ENCODE measurements at regions not wholly inside any gene's neighbourhood (a gene's known extent, or its start where the extent isn't known, plus 50 kb on each side); places are given as distances from the start of the nearest gene placed in this dataset.

DNA sequence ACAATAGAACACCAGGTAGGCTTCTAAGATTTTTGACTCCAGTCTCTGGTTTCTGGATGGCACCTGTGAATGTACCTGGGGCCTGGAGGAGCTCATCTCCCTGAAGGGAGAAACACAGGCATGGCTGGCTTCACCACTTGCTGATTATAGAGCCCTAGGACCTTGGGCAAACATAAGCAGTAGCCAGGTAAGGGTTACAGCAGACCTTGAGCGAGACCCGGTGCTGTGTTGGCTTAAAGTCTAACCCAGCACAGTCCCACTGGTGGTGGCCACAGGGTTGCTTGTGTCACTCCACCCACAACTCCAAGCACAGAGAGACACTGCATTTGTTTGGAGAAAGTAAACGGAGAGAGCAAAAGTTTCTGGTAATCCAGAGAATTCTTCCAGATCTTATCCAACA, 104.7 kb upstream of the SPOPL start:
- Histone ChIP-seq H3K27ac (replicated peaks in 1 of 4) (no peak overlapping the region), H3K36me3 (no peaks in the 10 kb centered on the region), H3K27me3 (no peaks in the 10 kb centered on the region), H3K4me1 (peaks cover 0 to 5% (median 0%) of the 10 kb centered on the region in 4 donors), H3K9me3 (peaks cover 0 to 7% (median 3%) of the 10 kb centered on the region in 4 donors), H3K4me3 (no peak overlapping the region)
- no peak for DNase-seq (ENCODE audit: extremely low spot score)
- TF ChIP-seq EP300 (IDR thresholded peaks at IDR 0.05): no peak
- TF ChIP-seq POLR2A (IDR thresholded peaks at IDR 0.05; ENCODE audit: low read depth): no peak
- TF ChIP-seq, protein P1, sequence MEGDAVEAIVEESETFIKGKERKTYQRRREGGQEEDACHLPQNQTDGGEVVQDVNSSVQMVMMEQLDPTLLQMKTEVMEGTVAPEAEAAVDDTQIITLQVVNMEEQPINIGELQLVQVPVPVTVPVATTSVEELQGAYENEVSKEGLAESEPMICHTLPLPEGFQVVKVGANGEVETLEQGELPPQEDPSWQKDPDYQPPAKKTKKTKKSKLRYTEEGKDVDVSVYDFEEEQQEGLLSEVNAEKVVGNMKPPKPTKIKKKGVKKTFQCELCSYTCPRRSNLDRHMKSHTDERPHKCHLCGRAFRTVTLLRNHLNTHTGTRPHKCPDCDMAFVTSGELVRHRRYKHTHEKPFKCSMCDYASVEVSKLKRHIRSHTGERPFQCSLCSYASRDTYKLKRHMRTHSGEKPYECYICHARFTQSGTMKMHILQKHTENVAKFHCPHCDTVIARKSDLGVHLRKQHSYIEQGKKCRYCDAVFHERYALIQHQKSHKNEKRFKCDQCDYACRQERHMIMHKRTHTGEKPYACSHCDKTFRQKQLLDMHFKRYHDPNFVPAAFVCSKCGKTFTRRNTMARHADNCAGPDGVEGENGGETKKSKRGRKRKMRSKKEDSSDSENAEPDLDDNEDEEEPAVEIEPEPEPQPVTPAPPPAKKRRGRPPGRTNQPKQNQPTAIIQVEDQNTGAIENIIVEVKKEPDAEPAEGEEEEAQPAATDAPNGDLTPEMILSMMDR (IDR thresholded peaks at IDR 0.05): no peak
- TF ChIP-seq POLR2AphosphoS5 (IDR thresholded peaks at IDR 0.05): no peak
- intact Hi-C loops (cut with DNase I): no loop called here
- WGBS: 100% methylated on average over 3 of the region's 3 CpGs

DNA sequence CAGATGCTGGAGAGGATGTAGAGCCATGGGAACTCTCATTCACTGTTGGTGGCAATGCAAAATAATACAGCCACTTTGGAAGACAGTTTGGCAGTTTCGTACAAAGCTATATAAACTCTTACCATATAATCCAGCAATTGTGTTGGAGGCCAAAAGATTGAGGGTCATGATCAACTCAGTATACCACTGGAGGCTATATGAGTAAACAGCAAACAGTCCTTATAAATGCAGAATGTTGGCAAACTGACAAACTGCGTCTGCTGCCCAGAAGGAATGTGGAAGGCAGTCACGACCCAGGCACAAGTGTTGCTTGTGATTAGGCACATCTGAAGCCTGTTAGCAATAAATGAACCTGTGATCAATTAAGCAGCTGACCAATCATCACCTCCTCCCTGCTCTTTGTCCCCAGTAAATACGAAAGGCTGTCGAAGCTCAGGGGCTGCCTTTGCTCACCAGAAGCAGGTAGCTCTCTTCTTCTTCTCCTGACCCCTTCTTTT, 98.1 kb upstream of the SPOPL start:
- Histone ChIP-seq H3K9me3 (peaks cover 0 to 7% (median 3%) of the 10 kb centered on the region in 4 donors), H3K4me3 (no peak overlapping the region), H3K27ac (replicated peaks in 1 of 4) (no peak overlapping the region), H3K36me3 (no peaks in the 10 kb centered on the region), H3K4me1 (no peaks in the 10 kb centered on the region), H3K27me3 (no peaks in the 10 kb centered on the region)
- DNase-seq (ENCODE audit: extremely low spot score): no peak
- no peak for TF ChIP-seq POLR2AphosphoS5 (IDR thresholded peaks at IDR 0.05)
- no peak for TF ChIP-seq EP300 (IDR thresholded peaks at IDR 0.05)
- TF ChIP-seq, protein P1 (IDR thresholded peaks at IDR 0.05): no peak
- TF ChIP-seq POLR2A (IDR thresholded peaks at IDR 0.05; ENCODE audit: low read depth): no peak
- WGBS: 90% methylated on average over 5 of the region's 5 CpGs
- intact Hi-C loops (cut with DNase I): no loop called here

DNA sequence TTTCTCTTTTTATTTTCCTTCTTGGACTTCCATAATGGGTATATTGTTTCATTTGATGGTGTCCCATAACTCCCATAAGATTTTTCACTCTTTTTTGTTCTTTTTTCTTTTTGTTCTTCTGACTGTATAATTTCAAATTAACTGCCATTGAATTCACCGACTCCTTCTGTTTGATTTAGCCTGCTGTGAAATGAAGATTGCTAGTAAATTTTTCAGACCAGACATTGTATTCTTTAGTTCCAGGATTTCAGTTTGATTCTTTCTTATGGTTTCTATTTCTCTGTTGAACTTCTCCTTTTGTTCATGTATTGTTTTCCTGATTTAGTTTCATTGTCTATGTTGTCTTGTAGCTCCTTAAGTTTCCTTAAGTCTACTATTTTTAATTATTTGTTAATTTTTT, 87.6 kb upstream of the SPOPL start:
- WGBS: 91% methylated on average over 1 of the region's 1 CpG

DNA sequence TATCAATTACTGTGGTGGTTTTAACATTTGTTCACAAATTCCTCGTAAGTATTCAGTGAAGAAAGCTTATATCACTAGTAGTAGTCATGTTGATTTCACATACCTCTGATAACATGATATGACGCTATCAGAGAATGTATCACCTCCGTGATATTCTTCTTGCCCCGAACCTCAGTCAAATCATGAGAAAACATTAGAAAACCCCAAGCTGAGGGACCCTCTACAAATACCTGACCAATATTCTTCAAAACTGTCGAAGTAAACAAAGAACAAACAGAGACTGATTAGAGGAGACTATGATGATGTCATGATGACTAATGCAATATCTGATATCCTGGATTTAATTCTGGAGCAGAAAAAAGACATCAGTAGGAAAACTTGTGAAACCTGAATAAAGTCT, 85.6 kb upstream of the SPOPL start:
- DNase-seq (ENCODE audit: extremely low spot score): no peak
- H3K27ac ChIP-seq (replicated peaks in 1 of 4): no peak overlapping the region
- no peaks in the 10 kb centered on the region for H3K36me3 ChIP-seq
- no peak overlapping the region for H3K4me3 ChIP-seq
- H3K9me3 ChIP-seq: peaks cover 0 to 17% (median 8%) of the 10 kb centered on the region in 4 donors
- intact Hi-C loops (cut with DNase I): no loop called here
- TF ChIP-seq EP300 (IDR thresholded peaks at IDR 0.05) (no peak), POLR2AphosphoS5 (IDR thresholded peaks at IDR 0.05) (no peak), POLR2A (IDR thresholded peaks at IDR 0.05; ENCODE audit: low read depth) (no peak)
- TF ChIP-seq, protein P1 (IDR thresholded peaks at IDR 0.05): no peak
- WGBS: 52% methylated on average over 5 of the region's 5 CpGs
- no peaks in the 10 kb centered on the region for H3K27me3 ChIP-seq
- H3K4me1 ChIP-seq: no peaks in the 10 kb centered on the region

More for the DNA sequence above, 87.6 kb upstream of the SPOPL start:
- no peak overlapping the region for H3K27ac ChIP-seq (replicated peaks in 1 of 4)
- no peaks in the 10 kb centered on the region for H3K27me3 ChIP-seq
- intact Hi-C loops (cut with DNase I): no loop called here
- no peak for TF ChIP-seq POLR2A (IDR thresholded peaks at IDR 0.05; ENCODE audit: low read depth)
- TF ChIP-seq EP300 (IDR thresholded peaks at IDR 0.05): no peak
- TF ChIP-seq POLR2AphosphoS5 (IDR thresholded peaks at IDR 0.05): no peak
- TF ChIP-seq, protein P1 (IDR thresholded peaks at IDR 0.05): no peak
- DNase-seq (ENCODE audit: extremely low spot score): no peak
- no peak overlapping the region for H3K4me3 ChIP-seq
- no peaks in the 10 kb centered on the region for H3K36me3 ChIP-seq
- no peaks in the 10 kb centered on the region for H3K4me1 ChIP-seq
- H3K9me3 ChIP-seq: peaks cover 0 to 17% (median 8%) of the 10 kb centered on the region in 4 donors

DNA sequence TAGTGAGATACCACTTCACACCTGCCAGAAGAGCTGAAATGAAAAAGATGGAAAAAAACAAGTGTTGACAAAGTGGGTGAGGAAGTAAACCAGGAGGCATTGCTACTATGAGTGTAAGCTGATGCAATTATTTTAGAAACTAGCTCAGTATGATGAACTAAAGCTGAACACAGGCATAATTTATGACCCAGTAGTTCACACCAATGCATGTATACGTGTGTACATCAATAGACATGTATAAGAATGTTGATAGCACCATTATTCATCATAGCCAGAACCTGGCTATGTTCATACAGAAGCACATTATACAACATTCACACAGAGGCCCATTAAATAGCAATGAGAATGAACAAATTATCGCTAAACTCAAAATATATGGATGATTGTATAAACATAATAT, 83.1 kb upstream of the SPOPL start:
- 92% methylated on average over 2 of the region's 2 CpGs for WGBS
- Histone ChIP-seq H3K4me3 (no peak overlapping the region), H3K36me3 (no peaks in the 10 kb centered on the region), H3K4me1 (peaks cover 0 to 7% (median 2%) of the 10 kb centered on the region in 4 donors), H3K27ac (replicated peaks in 1 of 4) (no peak overlapping the region), H3K27me3 (no peaks in the 10 kb centered on the region), H3K9me3 (peaks cover 0 to 9% (median 3%) of the 10 kb centered on the region in 4 donors)
- no peak for DNase-seq (ENCODE audit: extremely low spot score)
- TF ChIP-seq POLR2AphosphoS5 (IDR thresholded peaks at IDR 0.05) (no peak), POLR2A (IDR thresholded peaks at IDR 0.05; ENCODE audit: low read depth) (no peak), EP300 (IDR thresholded peaks at IDR 0.05) (no peak)
- TF ChIP-seq, protein P1 (IDR thresholded peaks at IDR 0.05): no peak
- intact Hi-C loops (cut with DNase I): no loop called here

All from esophagus muscularis mucosa (tissue), 4 donors.